Loucy (cell line): ENCODE measurements at regions not wholly inside any gene's neighbourhood (a gene's known extent, or its start where the extent isn't known, plus 50 kb on each side); places are given as distances from the start of the nearest gene placed in this dataset.

Experiments used
- H2AFZ ChIP-seq: fragments of 200-600 bp; sonication (generic); 2 replicates; pipeline ENCODE4 v1.6.0; 2016; ENCODE audit warnings: antibody characterized with exemption, mild to moderate bottlenecking, low read length, moderate library complexity
- H3F3A ChIP-seq: fragments of 200-600 bp; 2 replicates; pipeline ENCODE4 v1.6.0; 2016; ENCODE audit warnings: antibody characterized with exemption, low read depth, mild to moderate bottlenecking
- H3K27me3 ChIP-seq: fragments of 200-600 bp; sonication (generic); 2 replicates; pipeline ENCODE4 v1.6.1; 2014; ENCODE audit warnings: low read length, mild to moderate bottlenecking; ENCODE audit not compliant: insufficient read depth, poor library complexity, severe bottlenecking
- H3K36me3 ChIP-seq: fragments of 200-600 bp; sonication (generic); 2 replicates; pipeline ENCODE4 v1.6.1; 2016; ENCODE audit warnings: low read length; ENCODE audit not compliant: insufficient read depth
- H3K4me1 ChIP-seq: fragments of 200-600 bp; sonication (generic); 2 replicates; pipeline ENCODE4 v1.5.1; 2014; ENCODE audit warnings: low read length, mild to moderate bottlenecking; ENCODE audit not compliant: insufficient read depth, poor library complexity, severe bottlenecking
- H3K4me2 ChIP-seq: fragments of 200-600 bp; sonication (generic); 2 replicates; pipeline ENCODE4 v1.6.0; 2014; ENCODE audit warnings: antibody characterized with exemption, low read length, low read depth, mild to moderate bottlenecking; ENCODE audit not compliant: poor library complexity, severe bottlenecking
- H3K4me3 ChIP-seq: fragments of 200-600 bp; sonication (generic); 2 replicates; pipeline ENCODE4 v1.5.1; 2014; ENCODE audit warnings: low read length, mild to moderate bottlenecking, mixed read lengths; ENCODE audit not compliant: poor library complexity, severe bottlenecking
- H3K79me2 ChIP-seq: fragments of 200-600 bp; sonication (generic); 2 replicates; pipeline ENCODE4 v1.6.1; 2014; ENCODE audit warnings: low read length; ENCODE audit not compliant: insufficient read depth
- H3K9ac ChIP-seq: fragments of 200-600 bp; sonication (generic); 2 replicates; pipeline ENCODE4 v1.6.0; 2014; ENCODE audit warnings: mild to moderate bottlenecking, low read depth, low read length, moderate library complexity; ENCODE audit not compliant: poor library complexity, severe bottlenecking
- H3K9me2 ChIP-seq: fragments of 200-600 bp; sonication (generic); replicated peaks from 2 replicates; pipeline ENCODE4 v1.6.1; 2016; ENCODE audit warnings: low read depth, low read length, mixed read lengths
- H3K9me3 ChIP-seq: fragments of 200-600 bp; sonication (generic); 2 replicates; pipeline ENCODE4 v1.6.1; 2014; ENCODE audit warnings: mild to moderate bottlenecking, antibody characterized with exemption, low read length, low read depth; ENCODE audit not compliant: insufficient read depth
- H4K20me1 ChIP-seq: fragments of 200-600 bp; sonication (generic); 2 replicates; pipeline ENCODE4 v1.6.0; 2014; ENCODE audit warnings: antibody characterized with exemption, low read length, mild to moderate bottlenecking; ENCODE audit not compliant: insufficient read depth, poor library complexity, severe bottlenecking
- CTCF ChIP-seq: fragments of 200-600 bp; sonication (generic); conservative IDR thresholded peaks from 2 replicates; pipeline ENCODE4 v1.5.1; 2014; ENCODE audit warnings: mild to moderate bottlenecking, antibody characterized with exemption, low read length
- EZH2phosphoT487 ChIP-seq: fragments of 200-600 bp; IDR thresholded peaks from 2 replicates; pipeline ENCODE4 v1.6.1; 2018; ENCODE audit warnings: antibody characterized with exemption, mild to moderate bottlenecking, moderate library complexity, borderline replicate concordance

DNA sequence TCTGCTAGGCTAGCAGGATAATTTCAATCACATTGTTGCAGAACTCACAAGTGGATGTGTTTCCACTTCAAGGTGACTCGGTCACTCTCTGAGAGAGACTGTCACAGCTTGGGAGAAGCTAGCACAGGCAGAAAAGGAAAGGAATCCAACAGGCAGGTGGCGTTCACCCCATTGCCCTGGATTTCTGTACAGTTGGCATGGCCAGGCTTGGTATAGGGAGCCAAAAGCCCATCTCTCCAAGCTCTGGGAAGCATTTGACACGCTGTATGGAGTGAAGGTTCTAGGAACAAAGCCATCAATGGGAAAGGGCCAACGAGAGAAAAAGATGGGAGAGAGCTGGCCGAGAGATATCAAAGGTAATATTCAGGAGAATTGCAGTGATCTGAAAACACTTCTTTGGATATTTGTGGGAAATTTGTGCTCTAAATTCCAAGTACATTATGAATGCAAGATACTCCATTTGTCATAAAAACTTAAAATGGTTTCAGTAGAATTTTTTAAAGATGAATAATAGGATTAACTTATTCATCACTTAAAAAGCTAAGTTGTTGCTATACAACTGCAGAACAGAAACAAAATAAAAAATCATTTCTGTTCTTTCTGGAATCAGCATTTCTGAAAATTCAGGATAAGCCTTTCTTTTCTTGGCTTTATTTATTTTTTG is 223.5 kb upstream of the NTM start:
- Histone ChIP-seq H4K20me1 (no peaks in the 10 kb centered on the region), H2AFZ (no peak overlapping the region), H3K9ac (no peak overlapping the region), H3F3A (no peaks in the 10 kb centered on the region), H3K36me3 (no peaks in the 10 kb centered on the region), H3K79me2 (no peaks in the 10 kb centered on the region), H3K4me2 (no peak overlapping the region), H3K4me3 (no peak overlapping the region), H3K27me3 (no peaks in the 10 kb centered on the region), H3K9me2 (no peaks in the 10 kb centered on the region), H3K4me1 (no peaks in the 10 kb centered on the region), H3K9me3 (no peaks in the 10 kb centered on the region)
- TF ChIP-seq CTCF (no peak), EZH2phosphoT487 (no peak)

DNA sequence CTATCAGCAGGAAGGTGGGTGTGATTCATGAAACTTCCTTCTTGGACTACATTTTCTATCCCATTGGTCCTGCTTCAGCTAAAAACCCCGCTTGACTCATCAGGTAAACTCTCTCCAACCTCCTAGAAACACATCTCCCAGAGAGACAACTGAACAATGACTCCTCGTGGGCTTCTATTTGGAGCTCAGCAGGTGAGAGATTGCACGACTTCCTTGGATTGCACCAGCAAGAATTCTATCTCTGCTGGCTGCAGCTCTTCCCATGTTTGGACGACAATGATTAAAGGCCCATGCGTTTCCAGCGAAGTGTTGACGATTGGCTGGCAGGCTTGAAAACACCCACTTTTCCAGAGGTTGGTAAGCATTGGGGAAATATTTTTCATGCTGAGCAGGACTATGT is 216.1 kb upstream of the NTM start:
- no peaks in the 10 kb centered on the region for H3K36me3 ChIP-seq
- no peaks in the 10 kb centered on the region for H3K27me3 ChIP-seq
- H3K9me2 ChIP-seq = no peaks in the 10 kb centered on the region
- H4K20me1 ChIP-seq = no peaks in the 10 kb centered on the region
- H3K4me3 ChIP-seq = no peak overlapping the region
- no peak overlapping the region for H3K9ac ChIP-seq
- H2AFZ ChIP-seq = no peak overlapping the region
- no peaks in the 10 kb centered on the region for H3F3A ChIP-seq
- H3K4me1 ChIP-seq = no peaks in the 10 kb centered on the region
- H3K79me2 ChIP-seq = no peaks in the 10 kb centered on the region
- TF ChIP-seq EZH2phosphoT487 (no peak), CTCF (no peak)
- H3K4me2 ChIP-seq = no peak overlapping the region
- H3K9me3 ChIP-seq = no peaks in the 10 kb centered on the region

- no peak for TF ChIP-seq CTCF
- TF ChIP-seq EZH2phosphoT487 = no peak
- no peaks in the 10 kb centered on the region for H3F3A ChIP-seq
- H3K36me3 ChIP-seq = no peaks in the 10 kb centered on the region
Observed at GRCh38 chr11:131157678-131158077, 212.7 kb upstream of the NTM start.

More at GRCh38 chr11:131157678-131158077, 212.7 kb upstream of the NTM start:
- H3K9ac ChIP-seq = no peak overlapping the region
- no peak overlapping the region for H3K4me2 ChIP-seq
- no peak overlapping the region for H3K4me3 ChIP-seq
- no peaks in the 10 kb centered on the region for H3K9me2 ChIP-seq
- no peak overlapping the region for H2AFZ ChIP-seq
- H3K79me2 ChIP-seq = no peaks in the 10 kb centered on the region
- no peaks in the 10 kb centered on the region for H3K4me1 ChIP-seq
- H3K27me3 ChIP-seq = no peaks in the 10 kb centered on the region
- H3K9me3 ChIP-seq = no peaks in the 10 kb centered on the region; the same call in 1 of the 2 replicates
- H4K20me1 ChIP-seq = no peaks in the 10 kb centered on the region
